ENCODE measurements at regions not wholly inside any gene's neighbourhood (a gene's known extent, or its start where the extent isn't known, plus 50 kb on each side); places are given as distances from the start of the nearest gene placed in this dataset.

- CTCF ChIA-PET, result interaction anchor here (0.9 to 3.6 kb wide), 6 partner anchors 12 to 238 kb away, joined by 3 to 19 read pairs (median 4); no protein-coding TSS in a partner anchor
- DNase-seq, result peak; percentile 6
Measured at GRCh38 chr15:100769043-100769974, 110.3 kb upstream of the ALDH1A3 start.

More at GRCh38 chr15:100769043-100769974, 110.3 kb upstream of the ALDH1A3 start:
- POLR2A ChIA-PET, result interaction anchor here (0.6 kb wide), 1 partner anchor 238 kb away, joined by 3 read pairs; no protein-coding TSS in a partner anchor
- Histone ChIP-seq H3K4me1 (ENCODE audit: control insufficient read depth in 1 of 2, insufficient read depth in 2 of 2, low read depth in 1 of 2, low read length in 1 of 2) (peaks cover 8 to 89% of the 10 kb centered on the region in 2 experiments; a peak in 3 of 4 replicates), H3K79me2 (ENCODE audit: insufficient read depth) (no peaks in the 10 kb centered on the region), H3K9me2 (no peaks in the 10 kb centered on the region), H3F3A (replicated peaks; ENCODE audit: insufficient read depth) (no peaks in the 10 kb centered on the region), H3K9me3 (no peaks in the 10 kb centered on the region), H2AFZ (ENCODE audit: low read depth) (no peak overlapping the region), H3K4me2 (no peak overlapping the region), H4K20me1 (ENCODE audit: insufficient read depth) (no peaks in the 10 kb centered on the region), H3K9ac (no peak overlapping the region), H3K36me3 (replicated peaks in 1 of 2; ENCODE audit: control insufficient read depth in 1 of 2, insufficient read depth in 2 of 2, low read length in 1 of 2) (no peaks in the 10 kb centered on the region), H3K4me3 (ENCODE audit: low read depth in 2 of 2, low read length in 1 of 2) (no peak overlapping the region), H3K27me3 (ENCODE audit: insufficient read depth) (no peaks in the 10 kb centered on the region), H3K27ac (ENCODE audit: low read depth in 2 of 2, low read length in 1 of 2) (peak overlapping the region in 1 of 2 experiments; percentile 99; a peak in 2 of 4 replicates)
- no peak for TF ChIP-seq USF2 (IDR thresholded peaks at IDR 0.05; ENCODE audit: borderline replicate concordance, low read depth, low read length)
- TF ChIP-seq NRF1 (IDR thresholded peaks at IDR 0.05; ENCODE audit: low read depth, low read length), result no peak
- TF ChIP-seq JUND (IDR thresholded peaks at IDR 0.05), result no peak
- TF ChIP-seq EZH2phosphoT487 (IDR thresholded peaks at IDR 0.05; ENCODE audit: borderline replicate concordance, low read depth), result no peak
- no peak for TF ChIP-seq TCF12 (IDR thresholded peaks at IDR 0.05)
- no peak for TF ChIP-seq REST (IDR thresholded peaks at IDR 0.05; ENCODE audit: low read depth, low read length)
- TF ChIP-seq, protein P1, sequence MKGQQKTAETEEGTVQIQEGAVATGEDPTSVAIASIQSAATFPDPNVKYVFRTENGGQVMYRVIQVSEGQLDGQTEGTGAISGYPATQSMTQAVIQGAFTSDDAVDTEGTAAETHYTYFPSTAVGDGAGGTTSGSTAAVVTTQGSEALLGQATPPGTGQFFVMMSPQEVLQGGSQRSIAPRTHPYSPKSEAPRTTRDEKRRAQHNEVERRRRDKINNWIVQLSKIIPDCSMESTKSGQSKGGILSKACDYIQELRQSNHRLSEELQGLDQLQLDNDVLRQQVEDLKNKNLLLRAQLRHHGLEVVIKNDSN (IDR thresholded peaks at IDR 0.05; ENCODE audit: borderline replicate concordance, low read depth), result no peak
- no peak for TF ChIP-seq YY1 (IDR thresholded peaks at IDR 0.05; ENCODE audit: low read depth)
- TF ChIP-seq, protein P2, sequence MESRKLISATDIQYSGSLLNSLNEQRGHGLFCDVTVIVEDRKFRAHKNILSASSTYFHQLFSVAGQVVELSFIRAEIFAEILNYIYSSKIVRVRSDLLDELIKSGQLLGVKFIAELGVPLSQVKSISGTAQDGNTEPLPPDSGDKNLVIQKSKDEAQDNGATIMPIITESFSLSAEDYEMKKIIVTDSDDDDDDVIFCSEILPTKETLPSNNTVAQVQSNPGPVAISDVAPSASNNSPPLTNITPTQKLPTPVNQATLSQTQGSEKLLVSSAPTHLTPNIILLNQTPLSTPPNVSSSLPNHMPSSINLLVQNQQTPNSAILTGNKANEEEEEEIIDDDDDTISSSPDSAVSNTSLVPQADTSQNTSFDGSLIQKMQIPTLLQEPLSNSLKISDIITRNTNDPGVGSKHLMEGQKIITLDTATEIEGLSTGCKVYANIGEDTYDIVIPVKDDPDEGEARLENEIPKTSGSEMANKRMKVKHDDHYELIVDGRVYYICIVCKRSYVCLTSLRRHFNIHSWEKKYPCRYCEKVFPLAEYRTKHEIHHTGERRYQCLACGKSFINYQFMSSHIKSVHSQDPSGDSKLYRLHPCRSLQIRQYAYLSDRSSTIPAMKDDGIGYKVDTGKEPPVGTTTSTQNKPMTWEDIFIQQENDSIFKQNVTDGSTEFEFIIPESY (IDR thresholded peaks at IDR 0.05; ENCODE audit: borderline replicate concordance, low read depth), result no peak
- TF ChIP-seq GABPA (IDR thresholded peaks at IDR 0.05; ENCODE audit: low read depth), result no peak
- no peak for TF ChIP-seq SIN3A (IDR thresholded peaks at IDR 0.05; ENCODE audit: borderline replicate concordance, low read depth, low read length)
- TF ChIP-seq POLR2AphosphoS5 (IDR thresholded peaks at IDR 0.05; ENCODE audit: low read depth, low read length), result no peak
- no peak for TF ChIP-seq TAF1 (IDR thresholded peaks at IDR 0.05; ENCODE audit: borderline replicate concordance, low read depth, low read length)
- 90% methylated on average over 8 of the region's 15 CpGs for WGBS (ENCODE audit: low lambda C conversion rate)
